Aorta (tissue), 5 donors: ENCODE measurements at regions not wholly inside any gene's neighbourhood (a gene's known extent, or its start where the extent isn't known, plus 50 kb on each side); places are given as distances from the start of the nearest gene placed in this dataset.

Source experiments
- ATAC-seq: fragments of 200-7000 bp; cut with Tn5 transposase; one replicate; pipeline ENCODE4 v1.9.1; 2022; ENCODE audit warnings: moderate library complexity; ENCODE audit not compliant: low FRiP score
- DNase-seq, 2 donors: peaks; one replicate each; pipeline ENCODE4 v3.0.0-alpha.2; 2020
- H3K27ac ChIP-seq, 2 donors: one replicate each; pipeline ENCODE4 v1.5.1; 2013; ENCODE audit warnings: low read length in 2 of 2, mild to moderate bottlenecking in 2 of 2, moderate library complexity in 2 of 2, control low read depth in 1 of 2, inconsistent platforms in 1 of 2, low read depth in 1 of 2
- H3K27me3 ChIP-seq, 2 donors: one replicate each; pipeline ENCODE4 v1.6.1; 2013; ENCODE audit warnings: control low read depth in 1 of 2, low read length in 1 of 2, mild to moderate bottlenecking in 1 of 2, moderate library complexity in 1 of 2; ENCODE audit not compliant: insufficient read depth in 2 of 2, control insufficient read depth in 1 of 2
- H3K36me3 ChIP-seq, 2 donors: one replicate each; pipeline ENCODE4 v1.6.1; 2013; ENCODE audit warnings: control low read depth in 1 of 2, low read length in 1 of 2, mild to moderate bottlenecking in 1 of 2; ENCODE audit not compliant: insufficient read depth in 2 of 2, control insufficient read depth in 1 of 2
- H3K4me1 ChIP-seq, 2 donors: one replicate each; pipeline ENCODE4 v1.6.1; 2013; ENCODE audit warnings: low read length in 2 of 2, control low read depth in 1 of 2, mild to moderate bottlenecking in 1 of 2, moderate library complexity in 1 of 2; ENCODE audit not compliant: insufficient read depth in 2 of 2, control insufficient read depth in 1 of 2
- H3K4me3 ChIP-seq, 2 donors: one replicate each; pipeline ENCODE4 v1.5.1; 2013; ENCODE audit warnings: low read length in 2 of 2, control low read depth in 1 of 2, mild to moderate bottlenecking in 1 of 2
- H3K9me3 ChIP-seq: one replicate; pipeline ENCODE4 v1.6.1; 2013; ENCODE audit warnings: mild to moderate bottlenecking, low read length; ENCODE audit not compliant: control insufficient read depth
- WGBS, 2 donors: extraction: QIAGEN DNeasy Blood & Tissue Kit; methylation state at CpG; one replicate each; pipeline ENCODE4 v1.1.7; 2013; 5-methylcytosine and 5-hydroxymethylcytosine counted together
- intact Hi-C, 2 donors: fragments of 100-400 bp; cut with DNase I; formaldehyde crosslinking; loops; one replicate each; pipeline versions ENCODE4 v1.14.2 to v1.15.0; 2022
- donor health status: healthy with polysubstance abuse.
- donor health status: Bipolar disorder and iron deficiency.
- donor health status: DM: no; HTN: no; CAD: no.
- donor health status: DM: no; HTN: no; CAD: no.
- donor health status: DM: yes; HTN: yes; CAD: no.

DNA sequence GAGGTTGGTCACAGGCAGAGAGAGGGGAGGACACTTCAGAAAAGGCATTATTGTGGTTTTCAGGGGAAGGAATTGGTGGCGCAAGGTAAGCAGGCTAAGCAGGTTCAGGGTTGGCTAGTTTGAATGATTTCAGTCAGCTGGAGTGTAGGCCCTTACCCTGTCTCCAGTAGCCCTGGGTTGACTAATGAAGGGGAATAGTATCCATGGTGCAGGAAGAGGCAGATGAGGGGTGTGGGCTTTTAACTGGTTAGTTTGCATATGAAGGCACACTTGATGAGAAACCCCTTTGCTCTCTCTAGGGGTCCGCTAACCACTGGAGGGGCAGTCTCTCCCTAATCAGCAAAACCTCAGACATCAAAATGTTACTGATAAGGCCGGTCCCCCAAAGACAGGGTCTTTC, 249.7 kb downstream of the AASDHPPT start:
- H3K27me3 ChIP-seq, result no peaks in the 10 kb centered on the region
- no peak overlapping the region for H3K4me3 ChIP-seq
- H3K27ac ChIP-seq, result no peak overlapping the region
- no peaks in the 10 kb centered on the region for H3K9me3 ChIP-seq
- WGBS, 2 donors, result 93 to 94% methylated on average over 3 of the region's 3 CpGs
- no peak for DNase-seq
- H3K36me3 ChIP-seq, result no peaks in the 10 kb centered on the region
- intact Hi-C loops, result no loop called here
- ATAC-seq, result no peak
- no peaks in the 10 kb centered on the region for H3K4me1 ChIP-seq

DNA sequence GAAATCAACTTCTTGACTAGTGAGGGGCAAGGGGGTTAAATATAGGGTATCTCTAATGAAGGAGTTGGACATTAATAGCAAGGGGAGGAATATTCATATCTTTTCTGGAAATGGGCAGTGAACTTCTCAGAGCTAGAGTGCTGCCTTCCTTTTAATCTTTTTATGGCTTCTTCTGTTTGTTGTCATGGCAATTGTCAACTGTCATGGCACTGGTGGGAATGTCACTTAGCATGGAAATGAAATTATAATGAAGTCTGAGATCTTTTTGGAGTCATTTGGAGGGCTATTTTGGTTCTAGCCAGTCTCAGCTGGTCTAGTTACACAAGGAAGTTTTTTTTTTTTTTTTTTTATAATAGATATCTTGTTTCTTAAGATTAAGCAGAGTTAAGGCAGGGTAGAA, 250.2 kb downstream of the AASDHPPT start:
- intact Hi-C loops, result no loop called here
- Histone ChIP-seq H3K4me1 (no peaks in the 10 kb centered on the region), H3K27ac (no peak overlapping the region), H3K27me3 (no peaks in the 10 kb centered on the region), H3K4me3 (no peak overlapping the region), H3K9me3 (no peaks in the 10 kb centered on the region), H3K36me3 (no peaks in the 10 kb centered on the region)
- ATAC-seq (no peak), DNase-seq (no peak)

DNA sequence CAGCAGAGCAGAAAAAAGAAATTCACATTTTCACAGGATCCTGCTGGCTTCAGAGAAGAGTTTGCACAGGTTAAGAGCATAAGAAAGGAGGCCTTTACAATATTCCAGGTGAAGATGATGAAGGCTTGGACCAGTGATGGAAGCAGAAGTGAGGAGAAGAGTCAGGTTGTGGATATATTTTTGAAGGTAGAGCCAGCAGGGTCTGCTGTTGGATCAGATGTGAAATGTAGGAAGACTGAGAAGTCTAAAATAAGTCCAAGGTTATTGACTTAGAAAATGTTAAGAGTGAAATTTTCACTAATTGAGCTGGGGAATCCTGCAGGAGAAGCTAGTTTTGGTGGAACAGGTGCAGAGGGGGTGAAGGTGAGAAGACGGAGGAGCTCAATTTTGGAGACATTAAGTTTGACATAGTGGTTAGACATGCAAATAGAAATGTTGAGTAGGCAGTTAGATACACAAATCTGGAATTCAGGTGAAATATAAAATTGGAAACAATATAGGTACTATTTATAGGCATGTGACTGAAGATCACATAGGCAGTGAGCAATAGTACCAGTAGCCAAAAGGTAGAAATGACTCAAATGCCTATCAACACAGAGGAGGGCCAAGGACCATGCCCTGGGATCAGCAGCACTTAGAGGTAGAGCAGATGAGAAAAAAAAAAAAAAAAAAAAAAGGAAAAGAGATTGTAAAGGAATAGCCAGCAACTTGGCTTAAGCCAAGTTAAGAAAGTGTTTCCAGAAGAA, 252.0 kb downstream of the AASDHPPT start:
- WGBS, 2 donors, result 96% methylated on average over 1 of the region's 1 CpG
- ATAC-seq, result no peak
- no peaks in the 10 kb centered on the region for H3K4me1 ChIP-seq
- no peaks in the 10 kb centered on the region for H3K36me3 ChIP-seq
- DNase-seq, result no peak
- H3K27ac ChIP-seq, result no peak overlapping the region
- no peaks in the 10 kb centered on the region for H3K27me3 ChIP-seq
- no peak overlapping the region for H3K4me3 ChIP-seq
- intact Hi-C loops, result no loop called here
- H3K9me3 ChIP-seq, result no peaks in the 10 kb centered on the region

- Histone ChIP-seq H3K27ac (no peak overlapping the region), H3K27me3 (no peaks in the 10 kb centered on the region), H3K4me1 (no peaks in the 10 kb centered on the region), H3K4me3 (no peak overlapping the region), H3K36me3 (no peaks in the 10 kb centered on the region), H3K9me3 (no peaks in the 10 kb centered on the region)
- WGBS, 2 donors, result 90 to 92% methylated on average over 3 of the region's 3 CpGs
- intact Hi-C loops, result no loop called here
- ATAC-seq, result no peak
- DNase-seq, result no peak
Observed at GRCh38 chr11:106331176-106331575, 253.7 kb downstream of the AASDHPPT start.

DNA sequence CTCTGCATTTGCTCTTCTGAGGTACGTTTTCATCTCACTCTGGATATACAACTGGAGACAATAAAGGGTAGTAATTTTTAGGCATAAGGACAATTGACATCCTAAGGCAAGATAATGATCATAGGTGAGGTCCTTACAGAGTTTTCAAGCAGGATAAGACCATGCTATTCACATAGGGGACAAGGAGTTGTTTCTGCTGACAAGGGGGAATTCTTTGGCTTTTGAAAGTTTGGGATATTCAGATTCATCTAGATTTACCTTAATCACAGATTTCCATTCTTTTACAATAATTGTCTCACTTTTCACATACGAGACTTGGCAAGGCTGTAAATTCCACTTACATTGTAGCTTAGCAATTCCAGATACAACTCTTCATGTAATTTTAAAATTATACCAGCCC, 256.2 kb downstream of the AASDHPPT start:
- intact Hi-C loops, result no loop called here
- Histone ChIP-seq H3K27me3 (no peaks in the 10 kb centered on the region), H3K4me1 (no peaks in the 10 kb centered on the region), H3K9me3 (no peaks in the 10 kb centered on the region), H3K27ac (no peak overlapping the region), H3K36me3 (no peaks in the 10 kb centered on the region), H3K4me3 (no peak overlapping the region)
- DNase-seq (no peak), ATAC-seq (no peak)
- 73 to 80% methylated on average over 2 of the region's 2 CpGs for WGBS, 2 donors

- Histone ChIP-seq H3K27ac (no peak overlapping the region), H3K27me3 (no peaks in the 10 kb centered on the region), H3K4me1 (no peaks in the 10 kb centered on the region), H3K36me3 (no peaks in the 10 kb centered on the region), H3K4me3 (no peak overlapping the region), H3K9me3 (no peaks in the 10 kb centered on the region)
- DNase-seq (no peak), ATAC-seq (peak; percentile 22)
- intact Hi-C loops, result no loop called here
- WGBS, 2 donors, result 21% methylated on average over 2 of the region's 2 CpGs
Observed at GRCh38 chr11:106344394-106344793, 266.9 kb downstream of the AASDHPPT start.

- Histone ChIP-seq H3K27ac (no peak overlapping the region), H3K4me3 (no peak overlapping the region), H3K9me3 (no peaks in the 10 kb centered on the region), H3K27me3 (no peaks in the 10 kb centered on the region), H3K36me3 (no peaks in the 10 kb centered on the region), H3K4me1 (no peaks in the 10 kb centered on the region)
- ATAC-seq, result no peak
- no peak for DNase-seq
- WGBS, 2 donors, result 43 to 65% methylated on average over 1 of the region's 1 CpG
- intact Hi-C loops, result no loop called here
Observed at GRCh38 chr11:106344966-106345365, 267.5 kb downstream of the AASDHPPT start.

DNA sequence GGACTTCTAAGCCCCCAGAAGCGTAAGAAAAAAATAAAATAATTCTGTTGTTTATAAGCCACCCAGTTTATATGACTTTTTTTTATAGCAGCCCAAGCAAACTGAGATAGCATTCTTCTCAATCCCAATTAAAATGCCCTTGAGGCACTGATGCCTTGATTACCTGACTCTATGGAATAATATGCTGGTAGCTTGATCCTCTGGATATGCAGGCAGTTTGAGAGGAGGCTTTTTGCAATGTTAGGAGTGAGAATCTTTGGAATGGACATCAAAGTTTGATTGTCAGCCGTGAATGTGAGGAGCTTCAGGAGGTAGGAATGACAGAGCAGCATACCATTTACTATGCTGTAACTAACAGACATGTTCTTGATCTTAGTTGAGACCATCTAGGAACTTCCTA, 275.6 kb downstream of the AASDHPPT start:
- 89 to 93% methylated on average over 2 of the region's 2 CpGs for WGBS, 2 donors
- intact Hi-C loops, result no loop called here

DNA sequence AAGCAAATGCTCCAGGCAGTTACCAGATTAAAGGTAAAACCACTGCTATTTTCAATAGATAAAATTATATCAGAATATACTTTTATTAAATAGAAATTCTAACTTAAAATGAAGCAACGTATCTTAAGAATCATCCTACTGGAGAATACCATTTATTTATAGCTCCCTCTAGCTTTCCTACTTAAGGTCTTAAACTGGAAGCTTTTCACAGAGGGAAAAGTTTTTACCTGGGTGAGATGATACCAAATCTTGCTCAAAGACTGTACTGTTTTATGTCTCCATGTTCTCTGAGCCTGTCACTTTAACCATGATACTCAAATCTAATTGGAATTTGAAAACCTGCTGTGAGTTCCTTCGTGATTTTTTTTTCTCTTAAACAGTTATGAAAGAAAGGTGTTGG, 291.8 kb downstream of the AASDHPPT start:
- no peak overlapping the region for H3K4me3 ChIP-seq
- H3K27ac ChIP-seq, result no peak overlapping the region
- H3K4me1 ChIP-seq, result no peaks in the 10 kb centered on the region
- DNase-seq (no peak), ATAC-seq (no peak)
- no peaks in the 10 kb centered on the region for H3K36me3 ChIP-seq
- WGBS, 2 donors, result 59 to 61% methylated on average over 2 of the region's 2 CpGs
- no peaks in the 10 kb centered on the region for H3K9me3 ChIP-seq
- no peaks in the 10 kb centered on the region for H3K27me3 ChIP-seq
- intact Hi-C loops, result no loop called here

More for the DNA sequence above, 275.6 kb downstream of the AASDHPPT start:
- Histone ChIP-seq H3K27ac (no peak overlapping the region), H3K36me3 (no peaks in the 10 kb centered on the region), H3K9me3 (peaks cover 1% of the 10 kb centered on the region), H3K27me3 (no peaks in the 10 kb centered on the region), H3K4me1 (no peaks in the 10 kb centered on the region), H3K4me3 (no peak overlapping the region)
- no peak for DNase-seq
- ATAC-seq, result no peak
